Glomerular endothelial cell (primary cell): ENCODE measurements at regions not wholly inside any gene's neighbourhood (a gene's known extent, or its start where the extent isn't known, plus 50 kb on each side); places are given as distances from the start of the nearest gene placed in this dataset.

Experiments
- DNase-seq: peaks from one replicate; pipeline ENCODE4 v3.0.0-alpha.2; 2011; ENCODE audit warnings: low read depth, low spot score; ENCODE audit errors: extremely low read depth

GRCh38 chr22:48892578-48893287 is 934.9 kb downstream of the BRD1 start:
- no peak for DNase-seq

GRCh38 chr22:48891688-48892577 is 935.7 kb downstream of the BRD1 start:
- DNase-seq, result no peak

- no peak for DNase-seq
Observed at GRCh38 chr22:48890693-48891554, 936.7 kb downstream of the BRD1 start.

GRCh38 chr22:48889887-48890692 is 937.6 kb downstream of the BRD1 start:
- no peak for DNase-seq

GRCh38 chr22:48889209-48889830 is 938.4 kb downstream of the BRD1 start:
- DNase-seq, result no peak

- DNase-seq, result no peak
Observed at GRCh38 chr22:48888466-48889208, 939.0 kb downstream of the BRD1 start.

GRCh38 chr22:48887394-48888332 is 940.0 kb downstream of the BRD1 start:
- no peak for DNase-seq

GRCh38 chr22:48886604-48887393 is 940.9 kb downstream of the BRD1 start:
- no peak for DNase-seq

- DNase-seq, result no peak
Observed at GRCh38 chr22:48885919-48886305, 941.8 kb downstream of the BRD1 start.

GRCh38 chr22:48885271-48885918 is 942.3 kb downstream of the BRD1 start:
- DNase-seq, result no peak

GRCh38 chr22:48884786-48885185 is 942.9 kb downstream of the BRD1 start:
- DNase-seq, result no peak

GRCh38 chr22:48884324-48884723 is 943.3 kb downstream of the BRD1 start:
- no peak for DNase-seq

GRCh38 chr22:48883211-48883960 is 944.3 kb downstream of the BRD1 start:
- DNase-seq, result no peak

GRCh38 chr22:48882636-48883200 is 945.0 kb downstream of the BRD1 start:
- no peak for DNase-seq

GRCh38 chr22:48881326-48881980 is 946.2 kb downstream of the BRD1 start:
- DNase-seq, result no peak
